Neural cell (in vitro differentiated cells): ENCODE measurements at regions not wholly inside any gene's neighbourhood (a gene's known extent, or its start where the extent isn't known, plus 50 kb on each side); places are given as distances from the start of the nearest gene placed in this dataset.

Experiments
- H2AFZ ChIP-seq: fragments of 200-600, 300-800 bp; sonication (generic), shearing (Covaris generic); 2 replicates; pipeline ENCODE4 v1.6.0; 2014; ENCODE audit warnings: low read depth, mild to moderate bottlenecking, antibody characterized with exemption, low read length, moderate library complexity
- H3F3A ChIP-seq: fragments of 200-600 bp; shearing (Covaris generic); 2 replicates; pipeline ENCODE4 v1.6.1; 2016; ENCODE audit warnings: mild to moderate bottlenecking, moderate library complexity, mixed read lengths, antibody characterized with exemption, low read length; ENCODE audit not compliant: insufficient read depth, poor library complexity, severe bottlenecking
- H3K27ac ChIP-seq: fragments of 200-600, 300-800 bp; sonication (generic), shearing (Covaris generic); 2 replicates; pipeline ENCODE4 v1.5.1; 2014; ENCODE audit warnings: mild to moderate bottlenecking, low read length, moderate library complexity
- H3K27me3 ChIP-seq: fragments of 300-800, 200-600 bp; sonication (generic), shearing (Covaris generic); 2 replicates; pipeline ENCODE4 v1.6.0; 2014; ENCODE audit warnings: mild to moderate bottlenecking, low read depth, low read length, moderate library complexity; ENCODE audit not compliant: insufficient read depth
- H3K36me3 ChIP-seq: fragments of 300-800, 200-600 bp; sonication (generic), shearing (Covaris generic); 2 replicates; pipeline ENCODE4 v1.5.1; 2014; ENCODE audit warnings: mild to moderate bottlenecking, antibody characterized with exemption, low read length, moderate library complexity; ENCODE audit not compliant: insufficient read depth
- H3K4me2 ChIP-seq: fragments of 300-800, 200-600 bp; sonication (generic), shearing (Covaris generic); 2 replicates; pipeline ENCODE4 v1.6.0; 2014; ENCODE audit warnings: mild to moderate bottlenecking, low read length
- H3K4me3 ChIP-seq: fragments of 300-800, 200-600 bp; sonication (generic), shearing (Covaris generic); 2 replicates; pipeline ENCODE4 v1.5.1; 2014; ENCODE audit warnings: mild to moderate bottlenecking, low read length, moderate library complexity
- H3K79me2 ChIP-seq: fragments of 200-600 bp; shearing (Covaris generic); replicated peaks from 2 replicates; pipeline ENCODE4 v1.6.0; 2014; ENCODE audit warnings: mild to moderate bottlenecking, low read length, moderate library complexity; ENCODE audit not compliant: insufficient read depth
- H3K9ac ChIP-seq: fragments of 300-800, 200-600 bp; sonication (generic), shearing (Covaris generic); 2 replicates; pipeline ENCODE4 v1.6.1; 2016; ENCODE audit warnings: mild to moderate bottlenecking, low read length, mixed read lengths
- H3K9me2 ChIP-seq: fragments of 200-600 bp; shearing (Covaris generic); 2 replicates; pipeline ENCODE4 v1.6.1; 2016; ENCODE audit warnings: mild to moderate bottlenecking, low read length, mixed read lengths; ENCODE audit not compliant: insufficient read depth
- H3K9me3 ChIP-seq: fragments of 200-600, 300-800 bp; sonication (generic), shearing (Covaris generic); 2 replicates; pipeline ENCODE4 v1.6.1; 2016; ENCODE audit warnings: mild to moderate bottlenecking, mixed run types, low read length, moderate library complexity, mixed read lengths
- H4K20me1 ChIP-seq: fragments of 200-600 bp; shearing (Covaris generic); 2 replicates; pipeline ENCODE4 v1.6.1; 2016; ENCODE audit warnings: mild to moderate bottlenecking, mixed run types; ENCODE audit not compliant: insufficient read depth
- CTCF ChIP-seq: fragments of 450-650 bp; IDR thresholded peaks from 2 replicates; pipeline ENCODE4 v1.5.1; 2014; ENCODE audit warnings: antibody characterized with exemption, mild to moderate bottlenecking, moderate library complexity; ENCODE audit not compliant: poor library complexity, severe bottlenecking
- EP300 ChIP-seq: fragments of 450-650 bp; conservative IDR thresholded peaks from 2 replicates; pipeline ENCODE4 v1.6.1; 2014; ENCODE audit warnings: antibody characterized with exemption, mild to moderate bottlenecking, moderate library complexity; ENCODE audit not compliant: poor library complexity, severe bottlenecking
- EZH2 ChIP-seq: fragments of 200-600, 300-800 bp; shearing (Covaris generic), sonication (generic); IDR thresholded peaks from 2 replicates; pipeline ENCODE4 v1.6.1; 2014; ENCODE audit warnings: antibody characterized with exemption, low read length, borderline replicate concordance, mild to moderate bottlenecking; ENCODE audit not compliant: insufficient read depth, poor library complexity, severe bottlenecking
- MXI1 ChIP-seq: fragments of 450-650 bp; conservative IDR thresholded peaks from 2 replicates; pipeline ENCODE4 v1.6.1; 2014; ENCODE audit warnings: antibody characterized with exemption, mild to moderate bottlenecking; ENCODE audit not compliant: poor library complexity, severe bottlenecking
- POLR2AphosphoS5 ChIP-seq: IDR thresholded peaks from 2 replicates; pipeline ENCODE4 v1.6.1; 2012
- RAD21 ChIP-seq: fragments of 450-650 bp; conservative IDR thresholded peaks from 2 replicates; pipeline ENCODE4 v1.6.1; 2014; ENCODE audit warnings: antibody characterized with exemption, mild to moderate bottlenecking, moderate library complexity
- REST ChIP-seq: IDR thresholded peaks from 2 replicates; pipeline ENCODE4 v1.6.1; 2012; ENCODE audit warnings: borderline replicate concordance
- SMC3 ChIP-seq: fragments of 450-650 bp; conservative IDR thresholded peaks from 2 replicates; pipeline ENCODE4 v1.6.1; 2014; ENCODE audit warnings: antibody characterized with exemption, mild to moderate bottlenecking, moderate library complexity; ENCODE audit not compliant: poor library complexity
- TAF1 ChIP-seq: IDR thresholded peaks from 2 replicates; pipeline ENCODE4 v1.6.1; 2012; ENCODE audit warnings: low read depth

- Histone ChIP-seq H3K4me3 (no peak overlapping the region), H3F3A (no peaks in the 10 kb centered on the region), H4K20me1 (no peaks in the 10 kb centered on the region), H3K9ac (no peak overlapping the region), H3K9me3 (no peaks in the 10 kb centered on the region), H3K36me3 (no peaks in the 10 kb centered on the region), H3K4me2 (no peak overlapping the region), H3K27me3 (no peaks in the 10 kb centered on the region), H3K27ac (no peak overlapping the region), H2AFZ (no peak overlapping the region), H3K79me2 (no peaks in the 10 kb centered on the region), H3K9me2 (no peaks in the 10 kb centered on the region)
- TF ChIP-seq MXI1 (no peak), TAF1 (no peak), POLR2AphosphoS5 (no peak), SMC3 (no peak), EP300 (no peak), REST (no peak), RAD21 (no peak), EZH2 (no peak), CTCF (no peak)
Measured at GRCh38 chr12:13769966-13770365, 211.4 kb downstream of the GRIN2B start.

GRCh38 chr12:13769273-13769672, 212.1 kb downstream of the GRIN2B start:
- no peaks in the 10 kb centered on the region for H3K27me3 ChIP-seq
- H3K36me3 ChIP-seq = no peaks in the 10 kb centered on the region
- no peaks in the 10 kb centered on the region for H4K20me1 ChIP-seq
- no peaks in the 10 kb centered on the region for H3K79me2 ChIP-seq
- no peak overlapping the region for H2AFZ ChIP-seq
- no peaks in the 10 kb centered on the region for H3F3A ChIP-seq
- TF ChIP-seq MXI1 (no peak), EZH2 (no peak), REST (no peak), CTCF (no peak), EP300 (no peak), SMC3 (no peak), POLR2AphosphoS5 (no peak), TAF1 (no peak), RAD21 (no peak)
- H3K4me3 ChIP-seq = no peak overlapping the region
- H3K9ac ChIP-seq = no peak overlapping the region
- H3K4me2 ChIP-seq = no peak overlapping the region
- H3K9me2 ChIP-seq = no peaks in the 10 kb centered on the region
- no peaks in the 10 kb centered on the region for H3K9me3 ChIP-seq
- H3K27ac ChIP-seq = no peak overlapping the region
